CD4-positive, alpha-beta T cell treated with Interleukin-4 for 1 hour (primary cell): ENCODE measurements at regions not wholly inside any gene's neighbourhood (a gene's known extent, or its start where the extent isn't known, plus 50 kb on each side); places are given as distances from the start of the nearest gene placed in this dataset.

ENCODE experiments used
- DNase-seq, 2 donors: peaks; one replicate each; pipeline ENCODE4 v3.0.0-alpha.2; 2020 to 2022

GRCh38 chr5:57863661-57864060, 381.1 kb upstream of the ACTBL2 start:
- DNase-seq, result no peak

- no peak for DNase-seq
Measured at GRCh38 chr5:57862942-57863341, 380.3 kb upstream of the ACTBL2 start.

GRCh38 chr5:57862471-57862911, 379.9 kb upstream of the ACTBL2 start:
- DNase-seq, result no peak

DNA sequence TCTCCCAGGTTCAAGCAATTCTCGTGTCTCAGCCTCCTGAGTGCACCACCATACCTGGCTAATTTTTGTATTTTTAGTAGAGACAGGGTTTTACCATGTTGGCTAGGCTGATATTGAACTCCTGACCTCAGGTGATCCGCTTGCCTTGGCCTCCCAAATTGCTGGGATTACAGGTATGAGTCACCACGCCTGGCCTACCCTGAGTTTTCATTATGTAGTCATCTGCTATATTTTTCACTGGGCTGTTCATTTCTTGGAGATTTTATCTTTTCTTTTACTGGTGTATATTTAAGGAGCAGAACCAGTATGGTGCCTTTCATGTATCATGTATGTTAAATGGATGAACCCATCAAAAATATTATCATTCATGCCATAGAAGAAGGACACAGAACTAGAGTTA, 377.0 kb upstream of the ACTBL2 start:
- no peak for DNase-seq

- DNase-seq, result no peak
Measured at GRCh38 chr5:57858905-57859304, 376.3 kb upstream of the ACTBL2 start.

DNA sequence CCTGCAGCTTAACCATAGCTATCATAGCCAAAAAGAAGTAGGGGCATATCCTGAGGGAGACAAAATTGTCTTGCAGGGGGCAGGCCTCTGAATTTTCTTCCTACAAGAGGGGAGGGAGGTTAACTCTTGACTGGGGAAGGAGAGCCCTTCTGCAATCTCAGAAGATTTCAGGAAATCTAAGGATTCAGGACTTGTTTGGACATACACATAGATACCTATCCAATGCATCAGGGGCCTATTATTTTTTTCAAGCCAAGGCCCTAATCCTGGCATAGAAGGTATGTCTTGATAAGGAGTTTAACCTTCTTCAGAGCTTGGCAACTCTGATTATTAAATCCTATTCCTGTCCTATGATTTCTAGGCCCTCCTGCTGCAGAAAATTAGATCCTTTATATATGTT, 375.1 kb upstream of the ACTBL2 start:
- no peak for DNase-seq

GRCh38 chr5:57855831-57856230, 373.2 kb upstream of the ACTBL2 start:
- no peak for DNase-seq

DNA sequence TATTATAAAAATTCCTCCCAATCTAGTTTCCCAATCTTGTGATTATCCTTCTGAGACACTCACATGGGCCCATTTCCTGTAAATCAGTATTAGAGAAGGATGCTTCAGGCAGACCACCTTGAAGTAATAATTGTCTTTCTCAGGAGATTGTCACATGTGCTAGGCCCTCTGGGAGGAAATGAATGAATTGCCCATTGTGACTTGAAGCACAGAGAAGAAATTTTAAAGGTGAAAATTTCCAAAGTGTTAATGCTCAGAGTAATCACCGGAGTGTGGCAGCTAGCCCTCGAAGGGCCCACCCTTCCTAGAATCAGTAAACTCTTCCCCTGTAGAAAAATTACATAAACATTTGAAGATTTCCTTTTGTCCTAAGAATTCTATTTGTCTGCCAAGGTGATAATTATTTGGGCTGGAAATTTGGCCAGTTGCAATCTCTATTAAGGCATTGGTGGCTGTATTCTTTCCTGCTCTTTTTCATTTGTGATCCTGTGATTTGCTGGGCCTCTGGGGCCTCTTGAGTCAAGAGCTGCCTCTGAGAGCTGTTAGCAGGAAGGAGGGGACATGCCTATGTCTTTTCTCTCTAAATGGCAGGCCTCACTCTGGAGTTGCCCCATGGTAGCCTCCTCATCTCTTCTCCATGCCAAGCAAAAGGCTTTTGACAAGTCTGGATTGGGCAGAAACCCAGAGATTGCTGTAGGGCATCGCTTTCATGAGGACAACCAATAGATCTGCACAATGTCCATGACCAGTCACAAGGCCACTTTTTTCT, 371.5 kb upstream of the ACTBL2 start:
- DNase-seq, result no peak

- no peak for DNase-seq
Measured at GRCh38 chr5:57850109-57850508, 367.5 kb upstream of the ACTBL2 start.

- no peak for DNase-seq
Measured at GRCh38 chr5:57845025-57845424, 362.4 kb upstream of the ACTBL2 start.

DNA sequence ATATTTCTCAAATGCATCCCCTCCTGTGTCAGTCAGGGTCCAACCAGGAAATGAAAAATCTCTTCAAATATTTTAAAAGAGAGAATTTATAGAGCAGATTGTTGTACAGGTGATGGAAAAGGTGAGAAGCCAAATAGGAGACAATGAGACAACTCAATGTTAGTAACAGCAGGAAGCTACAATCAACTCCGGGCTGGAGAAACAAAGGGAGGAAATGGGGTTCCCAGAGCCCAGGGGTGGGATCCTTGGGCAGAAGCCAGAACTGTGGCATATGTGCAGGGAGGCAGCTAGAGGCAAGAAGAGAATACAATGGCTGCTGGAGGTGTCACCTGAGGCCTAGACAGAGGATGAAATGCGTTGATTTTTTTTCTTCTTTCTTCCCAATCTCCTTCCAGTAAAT, 361.8 kb upstream of the ACTBL2 start:
- DNase-seq, result no peak

- DNase-seq, result no peak
Measured at GRCh38 chr5:57843059-57843367, 360.4 kb upstream of the ACTBL2 start.

DNA sequence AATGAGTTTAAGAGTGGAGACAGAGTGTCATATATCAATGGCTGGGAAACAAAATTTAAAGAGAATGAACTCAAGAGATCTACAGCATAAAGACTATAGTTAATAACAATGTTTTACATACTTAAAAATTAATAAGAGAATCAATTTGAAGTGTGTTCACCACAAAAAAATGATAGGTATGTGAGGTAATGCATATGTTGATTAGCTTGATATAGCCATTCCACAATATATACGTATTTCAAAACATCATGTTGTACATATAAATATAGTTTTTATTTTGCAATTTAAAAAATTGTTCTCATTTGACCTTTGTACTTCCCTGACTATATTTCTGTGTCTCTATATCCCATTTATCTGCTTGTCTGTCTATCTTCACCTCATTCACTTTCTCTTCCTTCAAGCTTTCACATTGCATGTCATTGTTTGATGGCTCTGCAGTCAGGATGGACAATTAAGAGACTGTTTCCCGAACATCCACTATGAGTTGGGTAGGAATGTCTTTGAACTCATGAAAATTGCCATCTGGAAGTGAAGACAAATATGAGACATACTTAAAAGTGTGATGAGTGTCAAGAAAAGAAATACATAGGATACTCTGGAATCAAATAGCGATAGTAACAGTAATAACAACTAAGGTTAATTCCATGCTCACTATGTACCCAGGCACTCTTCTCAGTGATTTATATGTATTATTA, 359.9 kb upstream of the ACTBL2 start:
- DNase-seq, result no peak

DNA sequence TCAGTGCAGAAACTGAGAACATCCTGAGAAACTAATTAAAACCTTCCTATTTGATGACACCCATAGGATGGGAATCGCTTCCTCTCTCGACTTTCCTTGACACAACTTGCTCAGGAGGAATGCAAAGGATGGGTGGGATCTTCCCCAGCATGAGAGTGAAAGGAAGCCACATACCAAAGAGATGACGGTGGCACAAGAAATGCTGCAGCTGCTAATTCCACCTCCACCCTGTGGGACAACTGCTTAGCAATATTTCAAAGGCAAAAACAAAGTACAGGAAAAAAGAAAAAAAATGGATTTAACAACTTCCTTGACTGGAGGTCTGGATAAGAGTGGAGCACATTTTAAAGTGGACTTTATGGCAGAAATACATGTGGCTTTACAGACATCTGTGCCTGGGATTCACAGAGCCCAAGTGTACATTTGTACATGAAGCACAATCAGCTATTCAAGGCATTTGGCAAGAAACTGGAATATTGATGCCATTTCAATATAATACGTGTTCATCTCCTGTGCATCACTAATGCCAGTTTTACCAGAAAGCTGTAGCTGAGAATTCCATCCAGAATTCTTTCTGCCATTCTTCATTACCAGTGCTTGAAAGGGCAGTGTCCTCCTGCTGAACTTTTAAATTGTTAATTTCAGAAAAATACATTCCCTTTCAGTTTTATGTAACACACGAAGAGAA, 359.2 kb upstream of the ACTBL2 start:
- no peak for DNase-seq

- no peak for DNase-seq
Measured at GRCh38 chr5:57839437-57840079, 356.9 kb upstream of the ACTBL2 start.

DNA sequence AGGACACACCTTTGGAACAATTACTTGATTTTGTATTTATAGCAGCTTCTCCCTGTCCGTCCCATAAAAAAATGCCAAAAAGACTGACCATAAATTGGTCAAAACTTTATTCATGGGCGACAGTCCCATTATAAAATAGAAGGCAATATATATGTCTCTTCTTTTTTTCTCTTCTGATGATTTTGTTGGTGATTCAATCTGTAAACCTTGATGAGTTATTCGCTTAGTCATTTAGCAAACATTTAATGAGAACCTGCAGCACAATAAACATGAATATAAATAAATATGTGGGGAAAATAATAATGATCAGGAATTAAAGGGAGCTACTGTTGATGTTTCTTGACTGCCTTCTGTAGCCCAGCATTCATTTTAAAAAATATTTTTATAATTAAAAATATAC, 356.4 kb upstream of the ACTBL2 start:
- DNase-seq, result no peak

DNA sequence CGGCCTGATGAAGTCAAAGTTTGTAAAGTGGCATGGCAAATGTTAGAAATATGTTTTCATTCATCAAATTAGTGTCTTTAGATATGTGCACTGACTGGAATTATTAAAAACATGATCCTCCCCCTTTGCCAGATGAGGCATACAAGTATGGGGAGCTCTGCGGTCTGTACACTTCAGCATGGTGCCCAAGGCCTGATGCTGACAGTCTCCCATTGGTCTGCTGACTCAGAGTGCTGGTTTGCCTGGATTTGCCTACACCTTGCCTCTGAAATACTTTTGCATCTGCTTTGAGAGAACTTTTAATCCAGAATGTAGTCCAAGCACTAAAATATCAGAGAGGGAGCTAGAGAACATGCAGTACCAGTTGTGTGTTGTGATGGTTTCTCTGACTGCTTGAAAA, 354.3 kb upstream of the ACTBL2 start:
- no peak for DNase-seq

- DNase-seq, result no peak
Measured at GRCh38 chr5:57836331-57836730, 353.7 kb upstream of the ACTBL2 start.

GRCh38 chr5:57834829-57835608, 352.4 kb upstream of the ACTBL2 start:
- no peak for DNase-seq

GRCh38 chr5:57833489-57833888, 350.9 kb upstream of the ACTBL2 start:
- no peak for DNase-seq

- no peak for DNase-seq
Measured at GRCh38 chr5:57832875-57833274, 350.3 kb upstream of the ACTBL2 start.

DNA sequence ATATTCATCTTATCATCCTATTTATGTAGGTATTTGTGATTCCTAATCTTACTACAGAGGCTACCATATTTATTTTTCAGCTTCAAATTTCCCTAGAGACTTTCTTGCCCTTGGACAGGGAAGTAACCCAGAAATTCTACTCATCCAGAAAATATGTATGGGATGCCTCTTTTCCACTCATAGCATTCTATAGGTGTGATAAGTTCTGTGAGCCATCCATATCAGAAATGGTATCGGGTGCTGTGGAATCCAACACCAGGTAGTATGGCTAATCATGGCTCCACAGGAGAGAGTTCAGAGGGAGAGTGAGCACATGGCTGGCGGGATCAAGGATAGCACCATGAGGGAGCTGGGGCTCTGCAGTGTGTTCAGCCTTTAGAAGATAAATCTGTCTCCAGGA, 349.3 kb upstream of the ACTBL2 start:
- no peak for DNase-seq

- DNase-seq, result no peak
Measured at GRCh38 chr5:57831090-57831489, 348.5 kb upstream of the ACTBL2 start.
